PC-3 (cell line): ENCODE measurements at regions not wholly inside any gene's neighbourhood (a gene's known extent, or its start where the extent isn't known, plus 50 kb on each side); places are given as distances from the start of the nearest gene placed in this dataset.

Source experiments
- EZH2 ChIP-seq: fragments of 300-600 bp; sonication (generic); IDR thresholded peaks from one replicate; pipeline ENCODE4 v1.6.1; 2017; ENCODE audit warnings: antibody characterized with exemption, mild to moderate bottlenecking, low read length; ENCODE audit not compliant: unreplicated experiment
- TF ChIP-seq, protein P1 (sequence below): fragments of 300-600 bp; sonication (generic); conservative IDR thresholded peaks from 2 replicates; pipeline ENCODE4 v1.5.1; 2017; ENCODE audit warnings: antibody characterized with exemption, low read depth, mild to moderate bottlenecking, low read length

DNA sequence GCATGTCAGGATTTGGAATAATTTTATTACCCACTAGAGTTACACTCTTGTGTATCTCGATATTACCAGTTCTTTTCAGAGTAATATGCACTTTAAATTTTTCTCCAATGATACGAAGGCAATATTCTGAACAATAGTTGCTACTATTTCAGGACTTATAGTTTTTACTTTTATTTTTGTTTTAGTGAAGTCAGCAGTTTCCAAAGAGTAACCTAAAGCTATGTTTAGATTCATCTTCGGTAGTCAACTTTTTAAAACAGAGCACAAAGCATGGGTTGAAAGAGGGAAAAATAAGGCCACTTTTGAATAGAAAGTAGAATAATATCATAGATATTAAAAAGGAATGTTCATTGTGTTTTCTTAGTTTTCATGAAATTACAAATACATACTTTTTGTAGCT, 532.7 kb downstream of the CPS1 start:
- TF ChIP-seq, protein P1, sequence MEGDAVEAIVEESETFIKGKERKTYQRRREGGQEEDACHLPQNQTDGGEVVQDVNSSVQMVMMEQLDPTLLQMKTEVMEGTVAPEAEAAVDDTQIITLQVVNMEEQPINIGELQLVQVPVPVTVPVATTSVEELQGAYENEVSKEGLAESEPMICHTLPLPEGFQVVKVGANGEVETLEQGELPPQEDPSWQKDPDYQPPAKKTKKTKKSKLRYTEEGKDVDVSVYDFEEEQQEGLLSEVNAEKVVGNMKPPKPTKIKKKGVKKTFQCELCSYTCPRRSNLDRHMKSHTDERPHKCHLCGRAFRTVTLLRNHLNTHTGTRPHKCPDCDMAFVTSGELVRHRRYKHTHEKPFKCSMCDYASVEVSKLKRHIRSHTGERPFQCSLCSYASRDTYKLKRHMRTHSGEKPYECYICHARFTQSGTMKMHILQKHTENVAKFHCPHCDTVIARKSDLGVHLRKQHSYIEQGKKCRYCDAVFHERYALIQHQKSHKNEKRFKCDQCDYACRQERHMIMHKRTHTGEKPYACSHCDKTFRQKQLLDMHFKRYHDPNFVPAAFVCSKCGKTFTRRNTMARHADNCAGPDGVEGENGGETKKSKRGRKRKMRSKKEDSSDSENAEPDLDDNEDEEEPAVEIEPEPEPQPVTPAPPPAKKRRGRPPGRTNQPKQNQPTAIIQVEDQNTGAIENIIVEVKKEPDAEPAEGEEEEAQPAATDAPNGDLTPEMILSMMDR, result no peak
- no peak for TF ChIP-seq EZH2
